GM21723 (cell line): ENCODE measurements at regions not wholly inside any gene's neighbourhood (a gene's known extent, or its start where the extent isn't known, plus 50 kb on each side); places are given as distances from the start of the nearest gene placed in this dataset.
"Not testable (repeated sequence)": the region's sequence is repeated elsewhere in the genome, so short reads cannot be mapped to it uniquely, and the experiment has no call there.

Source experiments
- ATAC-seq: cut with Tn5 transposase; IDR thresholded peaks from one replicate; pipeline ENCODE4 v1.9.1; 2021; ENCODE audit warnings: mild to moderate bottlenecking, moderate library complexity; ENCODE audit not compliant: unreplicated experiment

- no peak for ATAC-seq
These were observed 853.2 kb downstream of the UQCRFS1 start for GRCh38 chr19:28359431-28360414.

GRCh38 chr19:28358633-28359032, 854.3 kb downstream of the UQCRFS1 start:
- no peak for ATAC-seq

- no peak for ATAC-seq
These were observed 861.2 kb downstream of the UQCRFS1 start for GRCh38 chr19:28351761-28352160.

- ATAC-seq: not testable (repeated sequence)
These were observed 861.6 kb downstream of the UQCRFS1 start for GRCh38 chr19:28351321-28351720.

- ATAC-seq: no peak
These were observed 862.3 kb downstream of the UQCRFS1 start for GRCh38 chr19:28350673-28351072.

GRCh38 chr19:28350037-28350436, 862.9 kb downstream of the UQCRFS1 start:
- ATAC-seq: no peak

- no peak for ATAC-seq
These were observed 863.3 kb downstream of the UQCRFS1 start for GRCh38 chr19:28349604-28350003.

- ATAC-seq: no peak
These were observed 867.1 kb downstream of the UQCRFS1 start for GRCh38 chr19:28345811-28346210.

GRCh38 chr19:28341810-28342350, 871.1 kb downstream of the UQCRFS1 start:
- no peak for ATAC-seq

GRCh38 chr19:28334419-28334818, 878.5 kb downstream of the UQCRFS1 start:
- no peak for ATAC-seq

- ATAC-seq: no peak
These were observed 879.0 kb downstream of the UQCRFS1 start for GRCh38 chr19:28333909-28334308.

GRCh38 chr19:28332886-28333285, 880.1 kb downstream of the UQCRFS1 start:
- ATAC-seq: no peak

GRCh38 chr19:28332351-28332750, 880.6 kb downstream of the UQCRFS1 start:
- no peak for ATAC-seq

- no peak for ATAC-seq
These were observed 881.4 kb downstream of the UQCRFS1 start for GRCh38 chr19:28331596-28331995.

- ATAC-seq: no peak
These were observed 882.1 kb downstream of the UQCRFS1 start for GRCh38 chr19:28330831-28331230.

GRCh38 chr19:28329429-28329828, 883.5 kb downstream of the UQCRFS1 start:
- ATAC-seq: no peak

GRCh38 chr19:28327905-28328304, 885.0 kb downstream of the UQCRFS1 start:
- no peak for ATAC-seq

- no peak for ATAC-seq
These were observed 886.2 kb downstream of the UQCRFS1 start for GRCh38 chr19:28326746-28327145.

GRCh38 chr19:28324275-28325060, 888.5 kb downstream of the UQCRFS1 start:
- no peak for ATAC-seq

GRCh38 chr19:28322945-28323344, 890.0 kb downstream of the UQCRFS1 start:
- no peak for ATAC-seq

GRCh38 chr19:28322491-28322890, 890.5 kb downstream of the UQCRFS1 start:
- no peak for ATAC-seq
